K562 (cell line): ENCODE measurements at regions not wholly inside any gene's neighbourhood (a gene's known extent, or its start where the extent isn't known, plus 50 kb on each side); places are given as distances from the start of the nearest gene placed in this dataset.

Source experiments
- ATAC-seq: fragments of 200-7000 bp; cut with Tn5 transposase; 3 replicates; pipeline ENCODE4 v1.9.1; 2020; ENCODE audit warnings: moderate library complexity
- BruUV-seq: library from RNA; stranded (reverse); fragments of 400-500 nt; replicated peaks from 2 replicates; lab custom pipeline; 2021; lab: Mats Ljungman, UMichigan
- CTCF ChIA-PET: fragments of 300-600 bp; formaldehyde crosslinking; extraction: SDS; loops from one replicate; lab custom pipeline; 2021; ENCODE audit warnings: low intra/inter-chr PET ratio; lab: Yijun Ruan, JAX
- POLR2A ChIA-PET: fragments of 300-600, 350-650 bp; sonication (Branson Sonifier 250); formaldehyde crosslinking; extraction: SDS; loops from one replicate; lab custom pipeline; 2021; ENCODE audit warnings: antibody characterized with exemption, inconsistent platforms; lab: Yijun Ruan, JAX
- DNase-seq, 4 experiments: peaks; one replicate each; pipeline versions ENCODE4 v3.0.0 to v3.0.0-alpha.2; 2011 to 2018; ENCODE audit warnings: low spot score in 3 of 4, mixed read lengths in 3 of 4; ENCODE audit errors: extremely low read depth in 1 of 4
- FAIRE-seq: peaks from 2 replicates; lab custom pipeline; 2011; peaks lifted over from hg19 to GRCh38; lab: Jason Lieb, UNC
- H2AFZ ChIP-seq: 2 replicates; pipeline ENCODE4 v1.6.0; 2011; ENCODE audit warnings: low read depth, low read length, control low read depth, inconsistent platforms
- H3K27ac ChIP-seq: fragments of 200-600 bp; 3 replicates; pipeline ENCODE4 v1.8.0; 2011; ENCODE audit warnings: low read depth, mild to moderate bottlenecking, control low read depth, inconsistent platforms, low read length, moderate library complexity, mixed read lengths; ENCODE audit errors: extremely low read depth
- H3K27me3 ChIP-seq, 2 experiments: fragments of 300-600 bp in 1 of 2; 2 replicates in 1 of 2; 3 replicates in 1 of 2; pipeline versions ENCODE4 v1.6.0 to v1.8.0; 2011; ENCODE audit warnings: inconsistent platforms in 2 of 2, low read length in 2 of 2, mild to moderate bottlenecking in 1 of 2, mixed read lengths in 1 of 2, moderate library complexity in 1 of 2; ENCODE audit not compliant: control insufficient read depth in 2 of 2, insufficient read depth in 2 of 2
- H3K36me3 ChIP-seq: fragments of 300-600 bp; 3 replicates; pipeline ENCODE4 v1.8.0; 2011; ENCODE audit warnings: mild to moderate bottlenecking, low read length, inconsistent platforms; ENCODE audit not compliant: control insufficient read depth, insufficient read depth
- H3K4me1 ChIP-seq, 2 experiments: fragments of 200-600 bp in 1 of 2; replicated peaks in 1 of 2; 2 replicates in 1 of 2; 3 replicates in 1 of 2; pipeline versions ENCODE4 v1.5.1 to v1.8.0; 2011; ENCODE audit warnings: inconsistent platforms in 2 of 2, low read length in 2 of 2, mild to moderate bottlenecking in 1 of 2, mixed read lengths in 1 of 2, moderate library complexity in 1 of 2; ENCODE audit not compliant: control insufficient read depth in 2 of 2, insufficient read depth in 2 of 2
- H3K4me2 ChIP-seq: 2 replicates; pipeline ENCODE4 v1.6.1; 2011; ENCODE audit warnings: low read length, control low read depth, inconsistent platforms, mixed read lengths; ENCODE audit not compliant: insufficient read depth
- H3K4me3 ChIP-seq: fragments of 200-600 bp; sonication (generic), shearing (Covaris generic); 2 replicates; pipeline ENCODE4 v1.5.1; 2016; ENCODE audit warnings: control low read depth, inconsistent platforms
- H3K79me2 ChIP-seq: fragments of 200-600 bp; 3 replicates; pipeline ENCODE4 v1.8.0; 2011; ENCODE audit warnings: low read length, inconsistent platforms; ENCODE audit not compliant: control insufficient read depth, insufficient read depth
- H3K9ac ChIP-seq, 2 experiments: 2 replicates each; pipeline versions ENCODE4 v1.6.0 to v1.6.1; 2011; ENCODE audit warnings: low read depth in 2 of 2, low read length in 2 of 2, control low read depth in 1 of 2, inconsistent platforms in 1 of 2, mild to moderate bottlenecking in 1 of 2, mixed read lengths in 1 of 2; ENCODE audit not compliant: insufficient read depth in 1 of 2
- H3K9me1 ChIP-seq: one replicate; pipeline ENCODE4 v1.6.0; 2011; ENCODE audit warnings: inconsistent platforms, mild to moderate bottlenecking, low read length, moderate library complexity; ENCODE audit not compliant: control insufficient read depth, insufficient read depth
- H3K9me3 ChIP-seq: replicated peaks from 2 replicates; pipeline ENCODE4 v1.5.1; 2011; ENCODE audit warnings: low read depth, low read length, inconsistent platforms; ENCODE audit not compliant: control insufficient read depth, insufficient read depth
- H4K20me1 ChIP-seq: replicated peaks from 2 replicates; pipeline ENCODE4 v1.6.1; 2011; ENCODE audit warnings: low read length, inconsistent platforms, mixed read lengths; ENCODE audit not compliant: control insufficient read depth, insufficient read depth
- RBFOX2 ChIP-seq: fragments of 200-400 bp; formaldehyde crosslinking; IDR thresholded peaks from 2 replicates; pipeline ENCODE4 v1.6.1; 2017; ENCODE audit warnings: low read depth, mild to moderate bottlenecking, low read length, moderate library complexity
- SMAD3 ChIP-seq: fragments of 450-650 bp; formaldehyde crosslinking; conservative IDR thresholded peaks from 2 replicates; pipeline ENCODE4 v1.4.0; 2020; ENCODE audit warnings: mild to moderate bottlenecking
- STAT5A ChIP-seq: IDR thresholded peaks from 2 replicates; pipeline ENCODE4 v1.6.1; 2012; ENCODE audit warnings: low read length, inconsistent platforms, borderline replicate concordance
- ZNF140 ChIP-seq: fragments of 250-450 bp; sonication (Bioruptor Pico); IDR thresholded peaks from 2 replicates; pipeline ENCODE4 v1.8.0; 2021; ENCODE audit warnings: moderate library complexity, mild to moderate bottlenecking, inconsistent platforms
- ZNF217 ChIP-seq: sonication (generic); formaldehyde crosslinking; IDR thresholded peaks from 2 replicates; pipeline ENCODE4 v1.8.0; 2022; ENCODE audit warnings: mild to moderate bottlenecking, missing genetic modification reagents
- ZNF239 ChIP-seq: fragments of 250-450 bp; sonication (Bioruptor Pico); IDR thresholded peaks from 2 replicates; pipeline ENCODE4 v1.4.0; 2020; ENCODE audit warnings: mild to moderate bottlenecking
- ZNF316 ChIP-seq: fragments of 450-650 bp; IDR thresholded peaks from 2 replicates; pipeline ENCODE4 v1.6.1; 2016
- ZNF584 ChIP-seq: fragments of 200-800 bp; sonication (Bioruptor generic); IDR thresholded peaks from 2 replicates; pipeline ENCODE4 v1.6.1; 2016; ENCODE audit warnings: low read depth, mild to moderate bottlenecking, missing genetic modification characterization, missing compliant biosample characterization
- WGBS: fragments of 100-300 bp; shearing (Covaris generic); methylation state at CpG from one replicate; pipeline ENCODE4 v1.1.6; 2016; ENCODE audit warnings: low coverage, mixed read lengths; ENCODE audit not compliant: insufficient coverage; ENCODE audit errors: missing lambda C conversion rate; 5-methylcytosine and 5-hydroxymethylcytosine counted together
- in situ Hi-C: fragments of 300-500 bp; cut with MboI; formaldehyde crosslinking; loops from 4 replicates; pipeline ENCODE4 v1.15.0; 2018; ENCODE audit warnings: inconsistent platforms, mixed read lengths
- intact Hi-C: fragments of 100-400 bp; cut with micrococcal nuclease; formaldehyde crosslinking; loops from 2 replicates; pipeline ENCODE4 v1.14.2; 2022
- TF ChIP-seq, protein P1 (sequence below), 3 experiments: IDR thresholded peaks in 2 of 3; conservative IDR thresholded peaks in 1 of 3; 2 replicates each; pipeline ENCODE4 v1.5.1; 2011 to 2012; ENCODE audit warnings: low read length in 3 of 3, mild to moderate bottlenecking in 3 of 3, control low read depth in 2 of 3, improper control_type of control experiment in 1 of 3, inconsistent platforms in 1 of 3, low read depth in 1 of 3, mixed read lengths in 1 of 3, moderate library complexity in 1 of 3; ENCODE audit not compliant: insufficient read depth in 2 of 3
- TF ChIP-seq, protein P2 (sequence below): sonication (generic); formaldehyde crosslinking; IDR thresholded peaks from 2 replicates; pipeline ENCODE4 v1.8.1; 2023; ENCODE audit warnings: mild to moderate bottlenecking, missing genetic modification reagents

DNA sequence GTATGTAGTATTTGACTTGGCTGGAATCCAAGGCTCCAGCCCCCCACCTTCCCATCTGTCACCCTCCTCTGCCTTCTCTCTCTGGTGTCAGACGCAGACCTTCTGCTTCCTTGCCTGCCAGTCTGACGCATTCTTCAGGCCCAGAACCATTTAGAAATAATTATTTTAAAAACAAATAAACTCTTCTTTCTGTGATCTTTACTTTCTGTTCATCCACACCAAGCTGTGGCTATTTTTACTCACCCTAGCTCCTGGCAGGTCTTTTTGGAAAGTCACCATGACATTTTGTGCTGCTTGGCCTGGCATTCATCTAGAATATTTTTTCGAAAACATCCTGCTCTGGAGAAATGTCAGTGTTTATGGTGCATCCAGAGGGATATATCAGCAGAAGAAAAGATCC, 330.7 kb upstream of the ASIC2 start (continued):
- TF ChIP-seq ZNF584 (CRISPR knock-in tag): no peak
- no peak for TF ChIP-seq SMAD3
- no peak for TF ChIP-seq RBFOX2

DNA sequence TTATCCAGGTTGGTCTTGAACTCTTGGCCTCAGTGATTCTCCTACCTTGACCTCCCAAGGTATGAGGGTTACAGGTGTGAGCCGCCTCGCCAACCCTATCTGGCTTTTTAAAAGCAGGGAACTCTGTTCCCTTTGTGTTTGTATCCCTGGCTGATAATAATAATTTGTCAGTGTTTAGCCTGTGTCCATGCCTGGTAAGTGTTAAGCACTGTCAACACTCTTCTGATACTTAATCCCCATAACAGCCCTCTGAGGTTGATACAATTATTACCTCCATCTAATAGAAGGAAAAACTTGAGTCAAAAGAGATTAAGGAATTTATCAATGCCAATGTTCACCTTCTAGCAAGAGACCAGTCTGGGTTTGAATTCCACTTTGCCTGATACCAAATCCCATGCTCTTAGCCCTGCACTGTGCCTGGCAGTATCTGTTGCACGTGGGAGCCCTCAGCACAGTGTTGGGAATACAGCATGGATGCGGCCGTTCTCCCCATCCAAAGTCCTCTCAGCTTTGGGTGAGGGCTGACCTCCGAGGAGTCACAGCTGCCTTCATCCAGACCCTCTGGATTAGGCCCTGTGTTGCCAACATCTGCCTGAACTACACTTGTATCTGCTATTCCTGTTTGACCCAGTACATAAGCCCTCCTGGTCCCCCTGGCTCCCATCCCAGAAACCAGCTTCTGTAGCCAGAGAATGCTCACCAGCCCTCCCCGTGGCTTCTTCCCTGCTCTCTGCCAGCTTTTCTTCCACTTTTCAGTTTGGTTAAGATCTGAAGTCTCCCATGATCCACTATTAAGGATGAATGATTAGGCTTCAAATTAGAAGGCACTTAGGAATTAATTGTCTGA, 335.6 kb upstream of the ASIC2 start:
- Histone ChIP-seq H3K9ac (no peak overlapping the region), H3K9me3 (no peaks in the 10 kb centered on the region), H3K4me1 (no peaks in the 10 kb centered on the region), H3K27ac (no peak overlapping the region), H3K79me2 (no peaks in the 10 kb centered on the region), H3K9me1 (no peaks in the 10 kb centered on the region), H3K4me2 (no peak overlapping the region), H3K4me3 (no peak overlapping the region), H3K36me3 (no peaks in the 10 kb centered on the region), H2AFZ (no peak overlapping the region), H3K27me3 (no peaks in the 10 kb centered on the region), H4K20me1 (no peaks in the 10 kb centered on the region; the same call in 1 of the 2 replicates)
- FAIRE-seq (no peak), ATAC-seq (no peak), DNase-seq (no peak)
- in situ Hi-C loops: no loop called here
- TF ChIP-seq ZNF140 (CRISPR knock-in tag) (no peak), ZNF316 (no peak), ZNF217 (CRISPR knock-in tag) (no peak), ZNF239 (no peak), STAT5A (no peak)
- TF ChIP-seq, protein P1, sequence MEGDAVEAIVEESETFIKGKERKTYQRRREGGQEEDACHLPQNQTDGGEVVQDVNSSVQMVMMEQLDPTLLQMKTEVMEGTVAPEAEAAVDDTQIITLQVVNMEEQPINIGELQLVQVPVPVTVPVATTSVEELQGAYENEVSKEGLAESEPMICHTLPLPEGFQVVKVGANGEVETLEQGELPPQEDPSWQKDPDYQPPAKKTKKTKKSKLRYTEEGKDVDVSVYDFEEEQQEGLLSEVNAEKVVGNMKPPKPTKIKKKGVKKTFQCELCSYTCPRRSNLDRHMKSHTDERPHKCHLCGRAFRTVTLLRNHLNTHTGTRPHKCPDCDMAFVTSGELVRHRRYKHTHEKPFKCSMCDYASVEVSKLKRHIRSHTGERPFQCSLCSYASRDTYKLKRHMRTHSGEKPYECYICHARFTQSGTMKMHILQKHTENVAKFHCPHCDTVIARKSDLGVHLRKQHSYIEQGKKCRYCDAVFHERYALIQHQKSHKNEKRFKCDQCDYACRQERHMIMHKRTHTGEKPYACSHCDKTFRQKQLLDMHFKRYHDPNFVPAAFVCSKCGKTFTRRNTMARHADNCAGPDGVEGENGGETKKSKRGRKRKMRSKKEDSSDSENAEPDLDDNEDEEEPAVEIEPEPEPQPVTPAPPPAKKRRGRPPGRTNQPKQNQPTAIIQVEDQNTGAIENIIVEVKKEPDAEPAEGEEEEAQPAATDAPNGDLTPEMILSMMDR (IDR thresholded peaks at IDR 0.05 in 2 of 3, conservative IDR thresholded peaks at IDR 0.05 in 1 of 3; ENCODE audit: insufficient read depth in 2 of 3, low read depth in 1 of 3, low read length in 3 of 3): no peak
- TF ChIP-seq, protein P2, sequence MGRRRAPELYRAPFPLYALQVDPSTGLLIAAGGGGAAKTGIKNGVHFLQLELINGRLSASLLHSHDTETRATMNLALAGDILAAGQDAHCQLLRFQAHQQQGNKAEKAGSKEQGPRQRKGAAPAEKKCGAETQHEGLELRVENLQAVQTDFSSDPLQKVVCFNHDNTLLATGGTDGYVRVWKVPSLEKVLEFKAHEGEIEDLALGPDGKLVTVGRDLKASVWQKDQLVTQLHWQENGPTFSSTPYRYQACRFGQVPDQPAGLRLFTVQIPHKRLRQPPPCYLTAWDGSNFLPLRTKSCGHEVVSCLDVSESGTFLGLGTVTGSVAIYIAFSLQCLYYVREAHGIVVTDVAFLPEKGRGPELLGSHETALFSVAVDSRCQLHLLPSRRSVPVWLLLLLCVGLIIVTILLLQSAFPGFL: no peak
- 3% methylated on average over 7 of the region's 7 CpGs for WGBS
- ChIA-PET POLR2A (interaction anchor here (0.6 kb wide), 1 partner anchor 300 kb away, joined by 3 read pairs; no protein-coding TSS in a partner anchor), CTCF (no interaction called here)
- intact Hi-C loops: no loop called here
- BruUV-seq: no TSS peak
